NCI-H2196 treated with DMSO at 0.1 percent for 48 hours (cell line): ENCODE measurements at regions not wholly inside any gene's neighbourhood (a gene's known extent, or its start where the extent isn't known, plus 50 kb on each side); places are given as distances from the start of the nearest gene placed in this dataset.

Experiments
- DNase-seq: peaks from one replicate; lab custom pipeline; 2025; ENCODE audit not compliant: unreplicated experiment; lab: John Stamatoyannopoulos, UW

DNA sequence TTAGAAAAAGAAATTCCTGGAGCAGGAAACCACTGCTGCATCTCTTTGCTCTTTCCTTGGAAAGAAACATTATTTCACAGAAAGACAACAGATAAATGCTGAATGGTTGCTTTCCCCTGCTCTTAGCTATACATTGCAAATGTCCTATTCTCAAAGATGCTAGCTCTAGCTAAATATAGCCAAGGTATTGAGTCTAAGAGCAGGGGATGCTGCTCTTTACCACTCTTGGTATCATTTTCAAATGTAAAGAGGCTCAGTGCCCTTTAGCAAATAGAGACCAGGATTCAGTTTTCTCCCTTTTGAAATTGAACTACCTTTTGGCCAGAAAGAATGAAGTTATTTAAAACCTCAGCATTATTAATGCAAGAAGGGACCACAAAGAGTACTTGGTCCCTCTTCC is 104.0 kb upstream of the FUT8 start:
- no peak for DNase-seq

DNA sequence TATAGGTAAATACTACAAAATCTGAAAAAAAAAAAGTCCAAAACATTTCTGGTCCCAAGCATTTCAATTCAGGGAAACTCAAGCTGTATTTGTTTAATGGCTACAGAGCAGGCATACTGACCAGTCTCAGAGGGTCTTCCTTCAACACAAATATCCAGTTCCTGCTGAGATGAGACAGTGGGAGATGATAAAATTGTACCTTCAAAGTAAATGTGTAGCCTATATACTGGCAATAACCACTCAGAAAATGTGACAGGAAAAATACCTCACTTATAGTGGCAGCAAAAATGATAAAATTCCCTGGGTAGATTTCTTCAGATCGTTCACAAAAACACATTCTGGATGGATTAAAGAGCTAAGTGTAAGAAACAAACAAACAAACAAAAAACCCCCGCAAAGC is 102.0 kb upstream of the FUT8 start:
- DNase-seq = no peak

DNA sequence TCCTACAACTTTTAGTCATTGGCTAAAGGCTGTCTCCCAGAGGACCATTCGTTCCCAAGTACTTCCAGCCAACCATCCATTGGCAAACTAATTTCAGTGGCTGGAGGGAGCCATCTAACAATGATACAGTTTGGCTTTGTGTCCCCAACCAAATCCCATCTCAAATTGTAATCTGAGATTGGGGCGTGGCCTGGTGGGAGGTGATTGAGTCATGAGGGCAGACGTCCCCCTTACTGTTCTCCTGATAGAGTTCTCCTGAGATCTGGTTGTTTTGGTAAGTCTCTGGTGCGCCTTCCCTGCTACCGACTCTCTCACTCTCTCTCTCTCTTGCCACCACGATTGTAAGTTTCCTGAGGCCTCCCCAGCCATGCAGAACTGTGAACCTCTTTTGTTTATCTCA is 99.7 kb upstream of the FUT8 start:
- no peak for DNase-seq

DNA sequence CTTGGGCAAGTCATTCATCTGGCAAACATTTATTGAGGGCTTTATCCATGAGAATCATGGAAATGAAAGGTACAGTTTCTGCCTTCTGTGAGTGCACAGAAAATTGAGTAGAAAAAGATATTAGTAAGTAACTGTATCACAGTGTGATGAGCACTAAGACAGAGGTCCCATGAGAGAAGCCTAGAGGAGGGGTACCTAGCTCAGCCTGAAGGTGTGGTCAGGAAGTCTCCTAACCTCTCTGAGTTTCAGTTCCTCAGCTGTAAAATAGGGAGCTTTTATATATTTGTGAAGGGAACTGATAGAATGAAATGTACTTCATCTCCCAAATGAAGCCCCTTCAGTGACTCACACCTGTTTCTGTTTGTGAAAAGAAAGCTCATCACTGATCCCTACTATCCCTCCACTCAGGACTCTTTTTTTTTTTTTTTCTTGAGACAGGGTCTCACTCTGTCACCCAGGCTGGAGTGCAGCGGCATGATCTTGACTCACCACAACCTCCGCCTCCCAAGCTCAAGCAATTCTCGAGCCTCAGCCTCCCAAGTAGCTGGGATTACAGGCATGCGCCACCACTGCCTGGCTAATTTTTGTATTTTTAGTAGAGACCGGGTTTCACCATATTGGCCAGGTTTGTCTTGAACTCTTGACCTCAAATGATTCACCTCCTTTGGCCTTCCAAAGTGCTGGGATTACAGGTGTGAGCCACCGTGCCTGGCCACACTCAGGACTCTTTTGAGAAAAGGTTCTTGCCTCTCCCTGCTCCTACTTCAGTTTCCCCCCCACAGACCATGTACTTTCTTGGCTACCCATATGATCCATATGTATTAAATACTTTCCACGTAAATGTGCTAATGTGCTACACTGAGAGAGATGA is 93.7 kb upstream of the FUT8 start:
- no peak for DNase-seq

DNA sequence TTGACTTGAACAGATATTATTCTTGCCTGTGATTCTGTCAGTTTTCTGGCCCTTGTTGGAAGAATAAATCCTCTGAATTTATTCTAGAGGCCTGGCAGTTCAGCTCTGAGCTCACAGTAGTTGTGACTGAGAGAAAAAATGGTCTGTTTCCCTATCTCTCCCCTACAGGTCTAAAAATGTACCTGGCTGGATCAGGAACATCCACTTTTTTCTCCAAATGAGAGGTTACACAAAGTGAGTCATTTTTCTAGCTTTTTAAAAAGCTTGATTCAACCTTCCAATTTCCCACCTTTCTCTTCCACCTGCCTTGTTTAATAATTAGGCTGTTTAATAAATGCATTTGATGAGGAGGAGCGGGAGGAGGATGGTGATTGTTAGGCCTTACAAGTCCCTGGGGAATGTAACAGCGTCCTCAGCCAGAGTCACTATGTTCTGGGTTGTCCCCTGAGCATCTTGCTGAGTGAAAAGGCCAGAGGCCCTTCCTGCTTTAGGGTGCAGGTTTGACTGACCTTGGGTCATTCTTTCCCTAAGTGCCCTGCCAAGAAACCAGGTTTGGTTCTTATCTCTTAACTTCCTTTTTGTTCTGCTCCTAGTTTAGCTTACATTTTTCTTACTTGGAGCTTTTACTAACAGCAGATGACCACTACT is 91.7 kb upstream of the FUT8 start:
- DNase-seq = no peak

DNA sequence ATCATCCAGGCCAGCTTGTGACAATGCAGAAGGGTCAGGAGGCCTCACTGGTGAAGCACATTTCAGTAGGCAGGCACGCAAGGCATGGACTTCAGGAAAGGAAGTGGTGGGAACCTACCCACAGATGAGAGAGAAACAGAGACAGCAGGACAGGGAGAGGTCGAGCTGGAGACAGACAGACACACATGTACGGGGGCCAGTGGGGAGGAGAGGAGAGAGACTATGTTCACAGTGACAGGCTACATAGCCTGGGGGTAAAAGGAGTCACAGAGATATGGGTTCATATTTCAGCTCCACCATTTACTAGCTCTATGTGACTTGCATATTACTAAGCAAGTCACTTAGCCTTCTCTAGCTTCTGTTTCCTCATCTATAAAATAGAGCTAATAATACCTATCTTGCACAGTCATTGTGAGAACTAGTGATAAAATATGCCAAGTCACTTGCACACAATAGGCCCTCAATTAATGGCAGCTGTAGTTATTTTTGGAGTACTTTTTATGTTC is 91.1 kb upstream of the FUT8 start:
- no peak for DNase-seq

DNA sequence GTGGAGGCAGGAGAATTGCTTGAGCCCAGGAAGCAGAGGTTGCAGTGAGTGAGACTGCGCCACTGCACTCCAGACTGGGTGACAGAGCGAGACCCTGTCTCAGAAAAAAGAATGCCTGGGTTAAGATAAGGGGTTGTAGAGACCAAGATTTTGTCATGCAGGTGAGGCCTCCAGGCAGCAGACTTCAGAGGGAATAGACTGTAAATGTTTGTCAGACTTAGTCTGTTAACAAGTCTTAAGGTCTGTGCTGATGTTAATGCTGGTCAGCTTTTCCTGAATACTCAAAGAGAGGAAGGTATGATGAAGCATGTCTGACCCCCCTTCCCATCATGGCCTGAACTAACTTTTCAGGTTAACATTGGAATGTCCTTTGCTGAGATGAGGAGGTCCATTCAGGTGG is 83.0 kb upstream of the FUT8 start:
- no peak for DNase-seq

DNA sequence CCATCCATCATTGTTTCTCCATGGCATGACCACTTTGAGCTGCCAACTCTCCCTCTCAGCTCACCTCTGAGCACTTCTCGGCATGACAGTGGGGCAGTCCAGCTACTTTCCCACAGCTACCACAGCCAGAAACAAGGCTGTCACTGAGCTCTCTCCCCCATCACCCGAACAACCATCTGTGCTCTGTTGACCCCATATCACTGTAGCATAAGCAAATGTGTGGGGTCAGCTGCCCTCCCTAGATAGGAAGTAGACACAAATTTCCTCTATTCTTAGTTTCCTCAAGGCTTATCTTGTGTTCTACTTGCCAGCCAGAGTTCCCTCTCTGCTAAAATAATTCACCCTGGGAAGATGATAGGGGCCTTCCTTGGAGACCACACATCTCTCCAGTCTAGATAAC is 82.6 kb upstream of the FUT8 start:
- no peak for DNase-seq

DNA sequence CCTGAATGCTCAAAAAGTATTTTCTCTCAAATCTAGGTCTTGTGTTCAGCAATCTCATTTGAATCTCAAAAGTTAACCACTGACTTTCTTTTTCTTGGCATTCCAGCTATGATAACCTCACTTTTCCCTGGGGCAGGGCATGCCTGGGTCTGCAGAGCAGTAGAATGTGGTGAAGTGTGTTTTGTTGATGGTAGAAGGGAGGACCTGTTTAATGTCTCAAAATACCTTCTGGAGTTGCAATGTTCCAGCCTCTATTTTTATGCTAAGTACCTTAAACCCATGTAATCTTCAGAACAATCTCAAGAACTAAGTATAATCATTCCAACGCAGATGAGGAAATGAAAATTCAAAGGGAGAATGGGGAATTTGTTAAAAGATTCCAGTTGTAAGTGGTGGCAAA is 82.1 kb upstream of the FUT8 start:
- no peak for DNase-seq

DNA sequence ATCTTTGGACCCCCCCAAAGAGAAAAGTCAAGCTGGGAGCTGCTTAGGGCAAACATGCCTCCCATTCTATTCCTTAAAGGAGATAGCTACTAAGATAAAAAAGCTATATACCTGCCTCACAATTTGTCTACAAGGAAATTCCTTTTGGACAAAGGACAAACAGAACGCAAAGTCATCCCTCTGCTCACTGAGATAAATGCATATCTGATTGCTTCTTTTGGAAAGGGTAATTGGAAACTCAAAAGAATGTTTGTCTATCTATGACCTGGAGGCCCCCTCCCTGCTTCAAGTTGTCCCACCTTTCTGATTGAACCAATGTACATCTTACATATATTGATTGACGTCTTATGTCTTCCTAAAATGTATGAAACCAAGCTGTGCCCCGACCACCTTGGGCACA is 80.9 kb upstream of the FUT8 start:
- no peak for DNase-seq

DNA sequence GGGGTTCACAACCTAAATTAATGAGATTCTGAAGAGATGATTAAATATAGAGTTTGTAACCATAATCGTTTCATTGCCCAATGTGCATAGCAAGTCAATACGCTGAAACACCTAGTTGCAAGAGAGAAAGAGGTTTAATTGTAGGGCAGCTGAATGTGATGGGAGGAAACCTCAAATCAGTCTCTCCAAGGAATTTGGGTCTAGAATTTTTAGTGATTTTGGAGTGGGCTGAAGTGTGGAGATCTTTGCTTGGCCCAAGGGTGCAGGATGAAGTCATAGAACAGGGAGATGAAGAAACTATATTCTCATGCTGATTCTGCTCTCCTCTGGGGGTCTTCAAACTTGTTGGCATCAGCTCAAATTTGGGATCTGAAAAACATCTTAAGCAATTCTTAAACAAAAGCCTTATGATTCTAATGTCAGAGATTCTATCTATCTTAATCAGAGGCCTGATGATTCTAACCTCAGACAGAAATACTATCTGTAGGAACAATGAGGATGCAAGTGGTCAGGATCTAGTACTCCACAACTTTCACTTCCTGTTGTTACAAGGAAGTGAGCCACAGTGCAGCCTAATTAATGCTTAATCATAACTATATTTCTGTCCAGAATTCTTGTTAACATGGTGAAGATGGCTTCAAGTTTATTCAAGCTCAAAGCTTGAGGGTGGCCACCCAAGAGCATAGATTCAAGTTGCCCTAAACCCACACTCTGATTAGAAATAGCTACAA is 80.2 kb upstream of the FUT8 start:
- no peak for DNase-seq

DNA sequence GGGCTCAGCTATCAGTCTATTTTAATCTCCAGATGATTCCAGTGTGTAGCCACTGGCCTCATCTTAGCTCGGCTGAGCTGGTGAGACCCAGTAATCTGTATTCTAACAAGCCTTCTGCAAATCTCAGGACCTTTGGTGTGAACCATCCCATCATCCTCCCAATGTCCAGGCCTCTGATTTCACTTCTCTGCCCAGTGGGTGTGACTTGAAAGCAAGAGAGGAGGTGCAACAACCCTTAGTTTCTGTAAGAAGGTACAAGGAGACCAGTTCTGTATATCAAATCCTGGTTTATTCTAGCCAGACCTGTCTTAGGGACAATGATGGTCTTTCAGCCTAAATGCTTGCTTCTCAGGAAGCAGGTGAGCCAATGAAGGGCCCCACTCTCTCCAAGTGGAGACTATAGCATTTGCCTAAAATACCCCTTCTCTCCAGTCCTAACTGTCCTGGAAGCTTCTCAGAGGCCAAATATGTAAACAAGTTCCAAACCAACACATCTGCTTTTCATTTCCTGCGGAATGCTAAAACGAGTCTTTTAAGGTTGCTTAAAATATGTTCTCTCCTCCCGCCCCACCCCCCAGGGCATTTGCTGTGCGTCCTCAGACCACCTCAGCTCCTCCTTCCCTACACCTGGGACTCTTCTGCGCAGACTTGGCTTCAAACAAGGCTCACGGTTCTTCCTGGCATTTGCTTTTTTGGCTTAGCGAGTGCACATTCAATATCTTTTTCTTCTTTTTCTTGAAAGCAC is 78.4 kb upstream of the FUT8 start:
- no peak for DNase-seq

DNA sequence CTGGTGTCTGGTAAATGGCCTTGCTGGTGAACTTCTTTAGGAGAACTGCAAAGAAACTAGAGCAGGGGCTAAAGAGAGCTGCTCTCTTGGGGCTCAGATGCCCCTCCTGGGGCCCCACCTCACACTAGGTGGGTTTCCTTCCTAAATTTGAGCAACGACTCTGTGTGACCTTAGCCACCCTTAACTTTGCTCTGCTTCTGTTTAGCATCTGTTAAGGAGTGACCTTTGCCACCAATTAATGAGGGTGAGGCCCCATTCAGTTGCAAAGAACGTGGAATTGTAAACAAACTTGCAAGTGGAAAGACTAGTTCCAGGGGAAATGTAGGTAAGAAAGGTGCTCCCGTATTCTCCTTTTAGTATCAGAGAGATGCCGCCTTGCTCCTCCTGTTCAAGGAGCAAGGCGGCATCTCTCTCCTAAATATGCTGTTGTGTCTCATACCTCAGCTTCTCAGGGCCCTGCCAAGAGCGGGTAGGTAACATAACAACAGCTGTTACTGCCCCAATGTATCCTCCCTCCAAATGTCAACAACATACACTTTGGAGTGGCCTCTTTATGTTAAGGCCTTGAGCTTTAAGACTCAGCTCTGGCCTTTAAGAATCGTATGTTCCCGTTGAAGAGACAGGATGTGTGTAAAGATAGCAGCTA is 77.6 kb upstream of the FUT8 start:
- no peak for DNase-seq

DNA sequence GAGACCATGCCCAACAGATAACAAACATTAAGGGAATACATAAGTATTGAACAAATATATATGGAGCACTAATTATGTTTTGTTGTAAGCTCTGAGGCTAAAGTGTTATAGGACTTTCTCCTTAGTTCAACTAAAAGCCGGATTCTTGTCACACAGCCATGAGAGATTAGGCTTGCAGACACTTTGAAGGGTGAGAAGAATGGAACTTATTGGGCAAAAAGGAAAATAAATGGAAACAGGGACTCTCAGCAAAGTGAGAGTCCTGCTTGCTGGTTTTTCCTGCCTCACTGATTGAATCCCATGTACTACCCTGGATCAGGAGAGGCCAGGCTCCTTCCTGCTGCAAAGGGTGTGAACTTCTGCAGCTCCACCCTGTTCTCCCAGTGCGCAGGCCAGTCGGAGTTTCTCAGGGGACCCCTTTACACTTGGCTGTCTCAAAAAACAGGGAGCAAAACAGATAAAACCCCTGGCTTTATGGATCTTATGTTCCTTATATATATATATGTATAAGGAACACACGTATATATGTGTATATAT is 77.1 kb upstream of the FUT8 start:
- DNase-seq = no peak

DNA sequence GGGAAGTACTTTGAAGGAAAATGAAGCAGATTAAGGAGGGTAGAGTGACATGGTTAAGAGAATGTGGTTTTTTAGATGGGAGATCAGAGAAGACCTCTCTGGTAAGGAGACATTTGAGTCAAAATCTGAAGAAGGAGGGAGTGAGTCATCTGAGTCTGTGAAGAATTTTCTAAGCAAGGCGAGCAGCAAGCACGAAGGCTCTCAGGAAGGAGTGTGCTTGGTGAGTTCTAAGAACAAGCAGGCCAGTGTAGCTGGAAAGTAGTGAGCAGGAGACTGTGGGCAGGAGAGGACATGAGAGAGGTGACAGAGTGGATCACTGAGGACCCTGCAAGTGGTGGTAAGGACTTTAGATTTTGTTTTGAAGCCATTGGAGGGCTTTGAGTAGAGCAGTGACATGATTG is 76.3 kb upstream of the FUT8 start:
- no peak for DNase-seq

DNA sequence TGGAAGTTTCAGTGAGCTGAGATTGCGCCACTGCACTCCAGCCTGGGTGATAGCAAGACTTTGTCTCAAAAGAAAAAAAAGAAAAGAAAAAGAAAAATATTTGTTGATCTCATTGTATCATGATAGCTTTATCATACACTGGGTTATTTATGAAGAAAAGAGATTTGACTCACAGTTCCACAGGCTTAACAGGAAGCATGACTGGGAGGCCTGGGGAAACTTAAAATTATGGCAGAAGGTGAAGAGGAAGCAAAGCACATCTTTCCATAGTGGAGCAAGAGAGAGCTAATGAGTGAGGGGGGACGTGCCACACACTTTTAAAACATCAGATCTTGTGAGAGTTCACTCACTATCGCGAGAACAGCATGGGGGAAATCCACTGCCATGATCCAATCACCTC is 72.7 kb upstream of the FUT8 start:
- DNase-seq = no peak

DNA sequence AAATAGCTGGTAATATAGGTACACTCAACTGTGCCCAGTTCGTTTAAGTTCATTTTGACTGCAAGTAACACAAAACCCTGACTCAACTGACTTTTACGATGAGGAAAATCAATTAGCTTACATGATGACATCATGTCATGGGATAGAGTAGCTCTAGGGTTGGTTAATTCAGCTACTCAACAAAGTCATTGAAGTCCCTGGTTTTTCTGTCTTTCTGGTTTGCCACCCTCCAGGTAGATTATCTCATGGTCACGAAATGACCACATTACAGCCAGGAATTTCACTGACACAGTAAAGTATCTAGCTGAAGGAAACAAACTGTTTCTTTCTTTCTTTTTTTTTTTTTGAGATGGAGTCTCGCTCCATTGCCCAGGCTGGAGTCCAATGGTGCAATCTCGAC is 68.5 kb upstream of the FUT8 start:
- DNase-seq = no peak

DNA sequence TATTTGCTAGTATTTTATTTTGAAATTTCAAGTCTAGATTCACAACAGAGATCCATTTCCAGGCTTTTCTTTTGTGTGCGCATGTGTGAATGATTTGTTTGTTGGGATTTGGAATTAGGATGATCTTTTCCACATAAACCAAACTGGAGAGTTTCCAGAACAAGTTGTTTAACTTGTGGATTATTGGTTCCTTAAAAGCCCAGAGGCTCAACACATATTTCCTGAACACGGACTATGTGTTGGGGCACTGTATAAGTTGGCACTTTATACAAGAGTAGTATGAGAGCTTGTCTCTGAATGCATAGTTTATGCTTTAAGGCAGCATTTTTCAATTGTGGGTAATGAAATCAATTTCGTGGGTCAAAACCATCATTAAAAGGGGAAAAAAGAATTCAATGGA is 67.3 kb upstream of the FUT8 start:
- DNase-seq = no peak

DNA sequence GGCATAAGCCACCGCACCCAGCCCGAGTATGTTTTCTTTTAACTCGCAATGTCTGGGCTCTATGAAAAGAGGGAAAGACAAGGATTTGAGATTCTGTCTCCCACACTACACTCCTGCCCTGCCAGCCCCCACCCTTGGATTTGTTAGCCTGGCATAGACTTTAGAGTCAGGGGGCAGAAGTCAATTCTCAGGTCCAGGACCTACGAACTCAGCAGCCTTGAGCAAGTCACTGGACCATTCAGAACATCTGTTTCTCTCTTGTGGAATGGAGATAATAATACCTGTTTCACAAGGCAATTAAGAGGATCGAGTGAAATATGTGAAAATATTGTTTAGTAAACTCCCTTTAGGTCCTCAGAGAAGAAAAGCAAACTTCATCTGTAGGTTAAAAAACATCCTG is 66.1 kb upstream of the FUT8 start:
- no peak for DNase-seq

DNA sequence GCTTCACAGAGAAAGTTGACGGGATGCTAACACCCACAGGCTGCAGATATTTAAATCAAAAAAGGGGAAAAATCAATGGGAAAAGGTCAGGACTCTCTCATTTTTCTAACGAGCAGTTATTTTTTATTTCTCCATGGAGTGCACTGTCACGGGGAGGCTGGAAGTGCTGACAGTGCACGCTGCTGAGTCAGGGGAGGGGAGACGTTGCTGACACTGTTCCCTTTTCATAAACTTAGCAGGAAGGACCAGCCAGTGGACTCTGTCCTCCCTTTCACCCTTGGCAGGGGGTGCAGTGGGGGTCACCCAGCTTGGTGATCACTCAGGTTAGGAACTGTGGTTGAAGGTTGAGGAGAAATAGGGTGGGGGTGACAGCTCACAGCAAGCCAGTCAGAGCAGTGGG is 65.6 kb upstream of the FUT8 start:
- DNase-seq = no peak

DNA sequence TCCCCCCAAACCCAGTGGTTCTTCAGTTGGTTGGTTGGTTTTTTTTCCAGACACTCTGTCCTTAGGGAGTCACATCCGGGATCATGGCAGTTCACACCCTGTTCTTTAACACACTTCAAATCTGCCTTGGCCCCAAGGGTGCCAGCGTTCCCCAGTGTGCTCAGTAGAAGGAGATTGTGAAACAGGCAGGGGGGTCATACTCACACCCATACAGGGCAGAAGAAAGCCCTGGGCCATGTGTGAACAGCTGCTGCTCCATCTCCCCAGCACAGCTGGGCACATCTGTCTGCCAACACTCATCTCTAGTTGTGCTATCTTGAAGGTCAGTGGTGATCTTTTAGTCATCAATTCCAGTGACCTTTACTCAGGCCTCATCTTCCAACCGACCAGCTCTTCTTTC is 64.4 kb upstream of the FUT8 start:
- no peak for DNase-seq
